HK-2 (cell line): ENCODE measurements at regions not wholly inside any gene's neighbourhood (a gene's known extent, or its start where the extent isn't known, plus 50 kb on each side); places are given as distances from the start of the nearest gene placed in this dataset.
"Not testable (repeated sequence)": the region's sequence is repeated elsewhere in the genome, so short reads cannot be mapped to it uniquely, and the experiment has no call there.

Source experiments
- DNase-seq: peaks from one replicate; pipeline ENCODE4 v3.0.0-alpha.2; 2018; ENCODE audit not compliant: unreplicated experiment

- DNase-seq = no peak
Observed at GRCh38 chr6:165847407-165848085, 184.5 kb upstream of the PDE10A start.

DNA sequence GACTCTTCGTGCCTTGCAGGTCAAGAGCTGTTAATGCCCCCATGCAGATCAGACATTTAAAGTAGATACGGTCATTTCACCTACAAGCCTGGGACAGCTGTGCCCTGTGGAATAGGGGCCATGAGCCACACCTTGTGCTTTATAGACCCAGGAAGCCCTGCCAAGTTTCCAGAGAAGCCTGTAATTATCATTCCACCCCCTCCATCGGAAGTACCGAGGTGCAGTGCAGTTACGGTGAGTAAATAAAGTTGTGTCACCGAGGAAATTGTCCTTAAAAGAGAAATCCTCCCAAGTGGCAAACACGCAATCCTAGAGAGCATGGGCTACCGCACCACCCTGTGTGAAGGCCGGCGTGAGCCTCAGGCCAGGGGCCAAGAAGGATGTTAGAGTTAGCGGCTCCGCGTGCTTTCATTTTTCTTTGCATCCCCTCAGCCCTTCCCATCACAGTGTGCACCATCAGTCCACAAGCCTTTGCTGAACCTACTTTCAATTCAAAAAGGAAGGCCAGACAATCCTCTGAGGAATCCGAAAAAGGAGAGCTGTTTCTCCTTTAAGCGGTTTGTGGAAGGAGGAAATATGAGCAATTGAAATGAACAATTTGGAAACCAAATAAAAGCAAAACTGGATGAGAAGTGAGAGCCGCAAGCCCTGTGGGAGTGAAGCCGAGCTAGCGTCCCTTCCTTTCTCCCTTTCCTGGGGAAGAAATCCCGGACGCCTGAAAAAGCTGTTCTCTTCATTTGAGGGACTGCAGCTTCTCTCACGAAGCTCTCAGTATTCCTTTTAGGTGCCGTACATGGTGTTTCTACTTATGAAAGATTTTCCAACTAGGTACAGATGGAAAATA lies 183.3 kb upstream of the PDE10A start:
- no peak for DNase-seq

DNA sequence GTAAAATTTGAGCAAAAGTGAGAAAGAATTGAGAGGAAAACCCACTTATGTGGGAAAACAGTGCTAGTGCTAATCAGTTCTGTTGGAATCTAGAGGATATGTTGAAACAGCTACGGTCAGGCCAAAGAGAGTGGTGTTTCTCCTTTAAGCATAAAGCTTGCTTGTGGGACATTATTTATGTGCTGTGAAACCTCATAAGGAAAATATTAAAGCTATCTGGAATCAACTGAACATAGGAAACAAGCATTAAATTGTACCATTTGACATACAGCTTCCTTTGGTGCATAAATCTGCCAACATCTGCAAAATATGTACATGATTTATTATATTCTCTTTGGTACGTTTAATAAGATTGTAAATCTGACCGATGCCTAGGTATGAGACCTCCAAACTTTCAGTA lies 182.5 kb upstream of the PDE10A start:
- DNase-seq = no peak

GRCh38 chr6:165844801-165845364 lies 181.8 kb upstream of the PDE10A start:
- DNase-seq = no peak

GRCh38 chr6:165844232-165844631 lies 181.2 kb upstream of the PDE10A start:
- no peak for DNase-seq

GRCh38 chr6:165843568-165844113 lies 180.6 kb upstream of the PDE10A start:
- DNase-seq = no peak

- no peak for DNase-seq
Observed at GRCh38 chr6:165843121-165843520, 180.1 kb upstream of the PDE10A start.

GRCh38 chr6:165842281-165842936 lies 179.4 kb upstream of the PDE10A start:
- DNase-seq = no peak

- DNase-seq = no peak
Observed at GRCh38 chr6:165841153-165841558, 178.1 kb upstream of the PDE10A start.

DNA sequence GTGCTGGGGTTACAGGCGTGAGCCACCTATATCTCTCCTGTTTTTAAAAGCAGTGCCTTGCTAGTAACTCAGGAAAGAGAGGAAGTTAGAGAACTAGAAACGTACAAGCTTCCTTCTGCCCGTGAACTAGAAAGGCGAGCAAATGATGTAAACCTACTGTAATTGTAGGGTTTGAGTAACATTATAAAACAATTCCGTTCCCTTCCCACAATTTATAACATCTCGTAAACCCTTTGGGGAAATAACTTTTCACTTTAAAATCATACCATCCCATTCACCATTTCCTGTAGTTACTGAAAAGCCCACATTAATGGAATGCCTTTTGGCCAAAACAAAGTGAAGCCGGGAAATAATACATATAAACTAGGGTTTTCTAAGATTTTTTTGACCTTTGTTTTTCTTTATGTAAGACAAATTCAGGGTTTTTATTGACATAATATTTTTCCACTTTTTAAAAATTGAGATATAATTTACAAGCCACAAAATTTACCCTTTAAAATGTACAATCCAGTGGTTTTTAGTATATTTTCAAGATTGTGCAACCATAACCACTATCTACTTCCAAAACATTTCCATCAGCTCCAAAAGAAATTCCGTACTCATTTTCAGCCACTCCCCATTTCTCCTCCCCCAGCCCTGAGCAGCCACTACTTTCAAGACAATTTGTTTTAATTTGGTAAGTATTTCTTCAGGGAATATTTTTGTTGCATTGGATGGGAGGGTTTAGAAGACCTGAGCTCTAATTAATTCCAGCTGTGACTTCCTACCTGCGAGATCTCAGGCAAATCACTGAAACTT lies 175.1 kb upstream of the PDE10A start:
- no peak for DNase-seq

DNA sequence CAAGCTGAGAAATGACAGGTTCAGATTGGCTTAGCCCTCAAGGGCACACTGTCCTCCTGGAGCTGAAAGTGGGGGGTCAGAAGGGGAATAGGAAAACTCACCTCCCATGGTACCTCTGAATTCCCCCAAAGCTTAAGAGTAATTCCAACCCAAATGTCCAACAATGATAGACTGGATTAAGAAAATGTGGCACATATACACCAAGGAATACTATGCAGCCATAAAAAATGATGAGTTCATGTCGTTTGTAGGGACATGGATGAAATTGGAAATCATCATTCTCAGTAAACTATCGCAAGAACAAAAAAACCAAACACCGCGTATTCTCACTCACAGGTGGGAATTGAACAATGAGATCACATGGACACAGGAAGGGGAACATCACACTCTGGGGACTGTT lies 173.6 kb upstream of the PDE10A start:
- DNase-seq = not testable (repeated sequence)

GRCh38 chr6:165835410-165835851 lies 172.4 kb upstream of the PDE10A start:
- DNase-seq = no peak

DNA sequence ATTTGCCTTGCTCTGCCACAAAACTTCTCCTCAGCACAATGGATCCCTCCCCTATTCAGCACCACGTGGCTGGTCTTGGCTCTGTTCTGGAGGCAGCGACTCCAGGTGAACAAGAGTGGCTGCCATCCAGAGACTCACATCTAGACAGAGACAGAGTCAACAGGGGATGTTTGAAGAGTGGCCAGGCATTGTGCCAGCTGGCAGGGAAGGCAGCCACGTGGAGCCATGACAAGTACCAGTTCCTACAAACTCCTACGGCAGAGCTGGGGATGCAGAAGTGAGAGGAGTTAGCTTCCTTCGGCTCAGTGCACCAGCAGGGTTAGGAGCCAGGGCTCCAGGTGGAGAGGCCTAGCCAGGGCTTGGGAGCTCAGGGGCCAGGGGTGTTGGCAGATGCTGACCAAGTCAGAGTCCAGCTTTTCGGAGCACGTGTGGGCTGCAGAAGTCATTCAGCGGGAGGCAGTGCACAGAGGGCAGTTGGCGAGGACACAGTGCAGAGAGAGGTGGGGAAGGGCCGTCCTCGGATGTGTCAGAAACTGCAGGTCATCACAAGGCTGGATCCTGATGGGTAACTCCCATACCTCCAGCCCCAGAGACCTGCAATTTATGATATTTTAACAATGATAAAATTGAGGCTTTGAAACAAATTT lies 171.7 kb upstream of the PDE10A start:
- peak; percentile 59 for DNase-seq

DNA sequence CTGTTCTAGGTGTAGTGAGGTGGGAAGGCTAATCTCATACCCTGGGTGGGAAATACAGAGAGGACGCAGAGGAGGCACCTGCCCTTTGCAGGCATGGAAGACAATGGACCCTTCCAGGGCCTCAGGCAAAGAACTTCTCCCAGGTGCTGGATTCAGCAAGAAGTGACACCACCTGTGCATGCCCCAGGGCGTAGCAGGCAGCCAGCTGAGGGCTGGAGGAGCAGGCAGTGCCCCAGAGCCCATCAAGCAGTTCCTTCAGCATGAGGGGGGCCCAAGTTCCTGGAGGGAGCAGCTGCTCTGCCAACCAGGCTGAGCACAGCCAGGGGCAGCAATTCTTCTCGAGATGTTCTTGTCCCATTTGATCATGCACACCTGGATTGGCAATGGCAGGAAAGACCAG lies 170.3 kb upstream of the PDE10A start:
- DNase-seq = no peak

GRCh38 chr6:165831812-165832510 lies 168.9 kb upstream of the PDE10A start:
- no peak for DNase-seq

DNA sequence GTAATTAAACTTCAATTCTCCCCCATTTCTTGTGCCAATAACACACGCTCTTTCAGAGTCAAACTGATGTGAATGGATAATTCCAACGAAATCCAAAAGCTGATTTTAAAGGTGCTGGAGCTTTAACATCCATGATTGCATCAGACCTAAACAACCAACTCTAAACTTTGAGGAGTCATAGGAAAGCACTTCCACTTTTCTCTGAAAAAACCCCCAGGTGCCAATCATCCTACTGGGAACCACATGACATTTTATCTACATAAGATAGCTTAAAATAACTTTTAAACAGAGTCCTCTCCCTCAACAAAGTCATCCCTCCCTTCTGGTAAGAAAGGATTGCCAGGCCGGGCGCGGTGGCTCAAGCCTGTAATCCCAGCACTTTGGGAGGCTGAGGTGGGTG lies 167.7 kb upstream of the PDE10A start:
- DNase-seq = no peak

DNA sequence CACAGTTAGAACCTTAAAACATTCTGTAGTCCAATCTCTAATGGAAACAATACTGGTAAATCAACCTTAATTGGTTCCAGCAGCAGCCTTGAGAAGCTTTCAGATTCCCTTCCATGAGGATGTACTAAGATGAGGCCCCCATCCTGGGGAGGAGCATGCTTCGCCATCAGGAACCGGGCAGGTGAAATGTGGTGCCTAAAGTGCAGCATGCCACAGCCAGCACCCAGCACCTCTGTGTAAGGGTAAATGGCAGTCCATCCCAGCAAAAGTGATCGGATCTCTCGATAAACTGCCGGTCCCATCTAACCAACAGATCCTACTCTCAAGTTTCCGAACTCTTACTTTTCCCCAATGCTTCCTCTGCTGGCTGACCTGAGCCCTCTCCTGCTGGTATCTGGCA lies 166.3 kb upstream of the PDE10A start:
- DNase-seq = no peak

GRCh38 chr6:165827190-165827518 lies 164.1 kb upstream of the PDE10A start:
- no peak for DNase-seq

- DNase-seq = no peak
Observed at GRCh38 chr6:165826487-165827189, 163.6 kb upstream of the PDE10A start.
